Activated CD8-positive, alpha-beta memory T cell treated with anti-CD3 and anti-CD28 coated beads, Interleukin-2, amount 10 ng/mL, durations not matched to agents 7 days and 5 days (primary cell): ENCODE measurements at regions not wholly inside any gene's neighbourhood (a gene's known extent, or its start where the extent isn't known, plus 50 kb on each side); places are given as distances from the start of the nearest gene placed in this dataset.

Experiments
- ATAC-seq: fragments of 150-1000 bp; cut with Tn5 transposase; one replicate; pipeline ENCODE4 v1.10.0; 2021; ENCODE audit warnings: moderate library complexity
- CTCF ChIA-PET: fragments of 350-600 bp; sonication (Branson Sonifier 250); formaldehyde crosslinking; loops from one replicate; lab custom pipeline; 2021; ENCODE audit warnings: antibody characterized with exemption; lab: Charles Lee
- DNase-seq: peaks from one replicate; pipeline ENCODE4 v3.0.0-alpha.2; 2020
- H3K27ac Mint-ChIP-seq: one replicate; pipeline ENCODE4 v1.8.0; 2021; ENCODE audit warnings: mild to moderate bottlenecking, mixed read lengths
- H3K27me3 Mint-ChIP-seq: one replicate; pipeline ENCODE4 v1.8.0; 2021; ENCODE audit warnings: mixed read lengths
- H3K36me3 Mint-ChIP-seq: one replicate; pipeline ENCODE4 v1.8.0; 2021; ENCODE audit warnings: mild to moderate bottlenecking, mixed read lengths
- H3K4me1 Mint-ChIP-seq: one replicate; pipeline ENCODE4 v1.8.0; 2021; ENCODE audit warnings: mixed read lengths
- H3K4me3 Mint-ChIP-seq: one replicate; pipeline ENCODE4 v1.8.0; 2021; ENCODE audit warnings: mild to moderate bottlenecking, moderate library complexity, mixed read lengths
- H3K9me3 Mint-ChIP-seq: one replicate; pipeline ENCODE4 v1.8.0; 2022; ENCODE audit warnings: low read depth, mixed read lengths

DNA sequence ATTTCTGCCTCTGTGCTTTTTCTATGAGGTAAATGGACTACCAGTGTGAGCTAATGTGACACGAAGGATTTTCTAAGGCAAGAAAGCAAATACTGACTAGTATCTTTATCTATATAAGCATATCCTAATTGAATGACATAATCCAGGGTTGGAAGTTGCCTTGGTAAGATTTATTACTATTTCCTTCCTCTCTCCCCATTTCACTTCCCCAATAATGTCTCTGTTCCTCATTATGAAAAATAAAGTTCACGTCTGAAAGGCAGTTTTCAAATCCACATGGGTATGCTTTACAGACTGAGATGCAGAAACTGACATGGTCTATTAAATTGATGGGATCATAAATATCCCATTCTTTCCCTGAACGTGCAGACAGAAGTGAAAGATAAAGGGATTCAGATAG, 86.0 kb downstream of the DTWD1 start:
- CTCF ChIA-PET, result no interaction called here

DNA sequence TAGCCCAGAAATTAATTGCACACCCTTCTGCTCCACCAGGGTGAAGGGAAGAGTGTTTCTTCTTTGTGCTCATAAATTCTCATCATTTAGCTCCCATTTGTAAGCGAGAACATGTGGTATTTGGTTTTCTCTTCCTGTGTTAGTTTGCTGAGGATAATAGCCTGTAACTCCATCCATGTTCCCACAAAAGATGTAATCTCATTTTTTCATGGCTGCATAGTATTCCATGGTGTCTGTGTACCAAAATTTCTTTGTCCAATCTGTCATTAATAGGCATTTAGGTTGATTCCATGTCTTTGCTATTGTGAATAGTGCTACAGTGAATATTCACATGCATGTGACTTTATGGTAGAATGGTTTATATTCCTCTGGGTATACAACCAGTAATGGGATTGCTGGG, 86.8 kb downstream of the DTWD1 start:
- CTCF ChIA-PET, result no interaction called here

More for the DNA sequence above, 86.0 kb downstream of the DTWD1 start:
- peaks cover 11% of the 10 kb centered on the region for H3K9me3 Mint-ChIP-seq
- no peak overlapping the region for H3K27ac Mint-ChIP-seq
- H3K4me1 Mint-ChIP-seq, result no peaks in the 10 kb centered on the region
- H3K36me3 Mint-ChIP-seq, result peaks cover 8% of the 10 kb centered on the region
- H3K27me3 Mint-ChIP-seq, result peaks cover 7% of the 10 kb centered on the region
- H3K4me3 Mint-ChIP-seq, result no peak overlapping the region
- no peak for DNase-seq
- no peak for ATAC-seq

DNA sequence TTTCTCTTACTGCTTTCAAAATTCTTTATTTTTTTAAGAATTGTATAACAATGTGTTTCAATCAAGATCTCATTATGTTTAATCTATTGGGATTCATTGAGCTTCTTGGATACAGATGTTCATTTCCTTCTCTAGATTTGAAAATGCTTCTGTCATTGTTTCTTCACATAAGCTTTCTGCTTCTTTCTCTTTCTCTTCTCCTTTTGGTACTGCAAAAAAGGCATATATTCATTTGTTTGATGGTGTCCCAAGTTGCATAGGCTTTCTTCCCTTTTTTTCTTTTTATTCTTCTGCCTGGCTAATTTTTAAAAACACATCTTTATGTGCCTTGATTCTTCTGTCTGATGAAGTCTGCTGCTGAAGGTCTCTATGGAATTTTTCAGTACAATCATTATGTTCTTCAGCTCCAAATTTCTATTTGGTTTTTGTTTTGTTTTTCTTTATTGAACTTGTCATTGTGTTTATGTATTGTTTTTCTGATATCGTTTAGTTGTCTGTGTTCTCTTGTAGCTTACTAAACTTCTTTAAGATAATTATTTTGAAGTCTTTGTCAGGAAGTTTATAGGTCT, 88.9 kb downstream of the DTWD1 start:
- Mint-ChIP-seq H3K36me3 (peaks cover 14% of the 10 kb centered on the region), H3K27ac (no peak overlapping the region), H3K4me3 (no peak overlapping the region), H3K4me1 (peaks cover 25% of the 10 kb centered on the region), H3K27me3 (peaks cover 7% of the 10 kb centered on the region), H3K9me3 (peaks cover 11% of the 10 kb centered on the region)
- ATAC-seq (no peak), DNase-seq (no peak)
- CTCF ChIA-PET, result interaction anchor here (0.6 kb wide), 1 partner anchor 925 kb away, joined by 3 read pairs; no protein-coding TSS in a partner anchor

More for the DNA sequence above, 86.8 kb downstream of the DTWD1 start:
- Mint-ChIP-seq H3K4me3 (no peak overlapping the region), H3K4me1 (peaks cover 7% of the 10 kb centered on the region), H3K36me3 (peaks cover 8% of the 10 kb centered on the region), H3K9me3 (peaks cover 11% of the 10 kb centered on the region), H3K27me3 (peaks cover 7% of the 10 kb centered on the region), H3K27ac (no peak overlapping the region)
- DNase-seq (no peak), ATAC-seq (no peak)

DNA sequence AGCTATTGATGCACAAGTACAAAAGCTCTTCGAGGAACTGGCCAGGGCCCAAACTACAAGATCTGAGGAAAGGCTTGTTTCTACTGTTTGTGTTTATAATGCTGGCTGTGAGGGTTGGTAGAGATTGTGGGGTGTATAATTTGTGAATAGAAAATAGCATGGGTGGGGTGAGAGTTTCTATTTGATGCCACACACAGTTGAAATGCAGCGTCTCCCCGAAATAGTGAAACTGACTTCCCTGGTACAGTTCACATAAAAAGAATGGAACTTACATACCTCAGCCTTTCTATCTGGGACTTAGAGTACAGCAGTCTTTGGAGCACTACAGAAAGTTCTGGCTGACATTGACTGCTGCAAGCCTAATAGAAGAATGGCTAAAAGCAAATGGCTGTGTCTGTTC, 91.3 kb downstream of the DTWD1 start:
- peaks cover 23% of the 10 kb centered on the region for H3K36me3 Mint-ChIP-seq
- DNase-seq, result no peak
- peak overlapping the region; percentile 63 for H3K27ac Mint-ChIP-seq
- peaks cover 11% of the 10 kb centered on the region for H3K9me3 Mint-ChIP-seq
- ATAC-seq, result peak; percentile 56
- CTCF ChIA-PET, result no interaction called here
- H3K27me3 Mint-ChIP-seq, result peaks cover 5% of the 10 kb centered on the region
- peak overlapping the region; percentile 13 for H3K4me3 Mint-ChIP-seq
- peaks cover 39% of the 10 kb centered on the region for H3K4me1 Mint-ChIP-seq

DNA sequence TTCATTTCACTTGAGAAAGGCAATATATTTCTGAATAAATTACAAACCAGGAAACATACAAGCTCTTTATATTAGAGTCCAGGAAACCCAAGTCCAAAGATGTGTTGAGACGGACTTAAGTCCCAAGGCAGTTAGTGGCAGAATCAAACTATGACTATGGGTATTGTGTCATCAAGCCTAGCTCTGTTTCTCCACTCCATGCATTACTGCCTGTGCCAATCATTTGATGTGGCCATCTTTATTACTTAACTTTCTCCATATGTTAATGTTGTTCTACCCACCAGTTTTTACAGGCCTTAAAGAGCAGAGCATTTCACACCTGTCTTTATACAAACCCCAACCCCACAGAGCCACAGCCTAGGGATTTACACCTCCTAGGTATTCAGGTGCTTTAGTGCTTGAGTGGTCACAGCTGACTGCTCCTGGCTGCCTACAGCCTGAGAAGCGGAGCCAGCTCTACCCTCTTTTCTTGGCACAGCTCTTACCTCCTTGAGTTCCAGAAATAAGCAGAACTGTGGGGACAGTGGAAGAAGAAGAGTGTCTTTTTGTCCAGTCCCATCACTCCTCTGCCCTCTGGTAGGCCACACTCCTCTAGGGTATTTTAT, 92.1 kb downstream of the DTWD1 start:
- H3K36me3 Mint-ChIP-seq, result peaks cover 25% of the 10 kb centered on the region
- no peak for ATAC-seq

DNA sequence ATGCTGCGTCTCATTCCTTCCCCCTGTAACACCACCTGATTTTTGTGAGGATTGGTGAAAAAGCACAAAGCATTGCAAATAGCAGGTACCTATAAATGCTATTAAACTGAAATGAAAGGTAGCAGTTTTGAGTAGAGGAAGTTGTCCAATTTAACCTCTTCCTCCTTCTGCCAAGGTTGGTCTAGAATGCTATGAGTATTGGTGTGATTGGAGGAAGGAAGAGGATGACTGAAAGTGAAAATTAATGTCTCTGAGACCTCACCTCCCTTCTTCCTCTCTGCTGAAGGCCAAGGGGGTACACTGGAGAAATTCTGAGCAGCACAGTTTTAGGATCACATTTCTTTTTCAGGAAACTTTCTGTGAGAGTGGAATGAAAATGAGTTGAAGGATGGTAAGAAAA, 94.4 kb downstream of the DTWD1 start:
- Mint-ChIP-seq H3K4me3 (peak overlapping the region; percentile 7), H3K27ac (peak overlapping the region; percentile 30), H3K36me3 (peaks cover 21% of the 10 kb centered on the region), H3K9me3 (peaks cover 5% of the 10 kb centered on the region), H3K4me1 (peaks cover 39% of the 10 kb centered on the region), H3K27me3 (peaks cover 3% of the 10 kb centered on the region)
- no peak for DNase-seq
- CTCF ChIA-PET, result no interaction called here
- ATAC-seq, result peak; percentile 72

More for the DNA sequence above, 92.1 kb downstream of the DTWD1 start:
- Mint-ChIP-seq H3K4me1 (peaks cover 39% of the 10 kb centered on the region), H3K4me3 (no peak overlapping the region), H3K9me3 (peaks cover 11% of the 10 kb centered on the region), H3K27me3 (peaks cover 5% of the 10 kb centered on the region), H3K27ac (no peak overlapping the region)
- no peak for DNase-seq
- CTCF ChIA-PET, result interaction anchor here (0.5 kb wide), 1 partner anchor 1360 kb away, joined by 4 read pairs; no protein-coding TSS in a partner anchor

DNA sequence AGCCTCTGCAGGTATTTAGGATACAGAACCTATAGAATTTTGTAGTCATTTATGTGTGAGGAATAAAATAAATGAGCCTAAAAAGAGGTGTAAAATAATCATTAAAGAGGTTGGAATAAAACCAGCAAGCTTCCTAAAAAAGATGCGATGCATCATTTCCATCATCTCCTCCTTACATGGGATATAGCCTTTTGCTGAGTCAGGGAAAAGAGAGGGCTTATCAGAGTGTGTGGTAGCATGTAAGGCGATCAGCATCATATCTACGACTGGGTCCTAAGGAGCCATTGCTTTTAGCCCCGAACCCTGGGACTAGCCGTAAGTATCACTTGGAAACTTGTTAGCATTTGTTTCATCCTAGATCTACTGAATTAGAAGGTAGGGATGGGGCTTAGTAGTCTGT, 94.9 kb downstream of the DTWD1 start:
- CTCF ChIA-PET, result no interaction called here
- ATAC-seq, result no peak
- H3K27ac Mint-ChIP-seq, result no peak overlapping the region

DNA sequence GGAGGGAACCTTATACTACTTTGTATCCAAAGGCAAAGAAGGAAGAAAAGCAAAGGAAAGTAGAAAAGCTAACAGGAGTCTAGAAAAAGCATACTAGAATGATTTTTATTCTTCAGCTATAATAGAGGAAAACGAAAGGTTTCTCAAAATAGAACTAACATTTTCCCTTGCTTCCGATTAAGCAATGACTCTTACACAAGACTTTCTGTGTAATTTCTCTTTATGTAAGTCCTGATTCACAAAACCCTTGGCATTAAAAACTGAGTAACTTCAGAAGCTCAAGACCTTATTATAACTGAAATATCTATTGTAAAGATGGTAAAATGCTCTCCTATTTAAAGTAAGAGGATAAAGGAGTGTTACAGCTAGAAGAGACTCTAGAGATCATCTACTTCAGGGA, 97.4 kb downstream of the DTWD1 start:
- Mint-ChIP-seq H3K4me1 (peaks cover 25% of the 10 kb centered on the region), H3K27me3 (peaks cover 13% of the 10 kb centered on the region), H3K4me3 (no peak overlapping the region), H3K36me3 (peaks cover 16% of the 10 kb centered on the region), H3K27ac (no peak overlapping the region), H3K9me3 (no peaks in the 10 kb centered on the region)
- no peak for DNase-seq
- CTCF ChIA-PET, result no interaction called here
- no peak for ATAC-seq

More for the DNA sequence above, 94.9 kb downstream of the DTWD1 start:
- Mint-ChIP-seq H3K36me3 (peaks cover 21% of the 10 kb centered on the region), H3K9me3 (peaks cover 5% of the 10 kb centered on the region), H3K4me1 (peaks cover 39% of the 10 kb centered on the region), H3K27me3 (peaks cover 3% of the 10 kb centered on the region), H3K4me3 (no peak overlapping the region)
- DNase-seq, result no peak

DNA sequence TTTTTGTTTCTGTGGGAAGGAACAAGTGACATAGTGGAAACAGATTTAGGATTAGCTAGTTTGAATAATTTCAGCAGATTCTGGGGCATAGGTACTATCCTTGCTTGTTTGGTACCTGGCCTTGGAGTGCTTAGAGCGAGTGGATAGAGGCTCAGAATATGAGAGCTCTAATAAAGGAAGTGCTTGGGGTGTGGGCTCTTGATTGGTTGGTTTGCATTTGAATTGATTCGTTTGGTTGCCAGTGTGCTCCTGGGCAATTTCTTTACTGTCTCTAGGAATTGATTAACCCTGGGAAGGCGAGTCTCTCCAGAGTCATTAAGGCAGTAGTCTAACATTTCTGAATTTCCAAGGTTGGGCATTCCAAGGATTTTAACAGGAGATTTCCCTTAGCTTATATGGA, 98.0 kb downstream of the DTWD1 start:
- no peaks in the 10 kb centered on the region for H3K9me3 Mint-ChIP-seq
- DNase-seq (no peak), ATAC-seq (no peak)
- no peak overlapping the region for H3K27ac Mint-ChIP-seq
- H3K4me3 Mint-ChIP-seq, result no peak overlapping the region
- peaks cover 15% of the 10 kb centered on the region for H3K27me3 Mint-ChIP-seq
- H3K36me3 Mint-ChIP-seq, result peaks cover 13% of the 10 kb centered on the region
- H3K4me1 Mint-ChIP-seq, result peaks cover 19% of the 10 kb centered on the region
- CTCF ChIA-PET, result no interaction called here

DNA sequence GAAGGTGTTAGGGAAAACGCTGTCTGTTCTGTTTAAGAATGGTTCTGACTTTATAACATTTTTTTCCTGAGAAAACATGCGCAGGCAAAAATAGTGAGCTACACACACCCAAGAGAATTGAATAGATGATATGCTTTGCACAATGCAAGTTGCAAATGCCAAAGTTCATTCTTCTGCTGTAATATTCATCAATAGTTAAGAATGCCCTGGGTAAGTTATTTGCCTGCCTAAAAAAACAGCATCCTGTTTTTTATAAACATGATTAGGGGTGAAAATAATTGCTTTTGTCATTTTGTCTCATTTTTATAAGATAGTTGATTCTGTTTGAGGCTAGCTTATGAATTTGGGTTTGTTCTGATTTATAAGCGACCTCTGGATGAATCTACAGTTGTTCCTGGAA, 99.4 kb downstream of the DTWD1 start:
- Mint-ChIP-seq H3K9me3 (no peaks in the 10 kb centered on the region), H3K27ac (no peak overlapping the region), H3K36me3 (peaks cover 8% of the 10 kb centered on the region), H3K4me3 (no peak overlapping the region), H3K4me1 (peaks cover 8% of the 10 kb centered on the region), H3K27me3 (peaks cover 17% of the 10 kb centered on the region)
- ATAC-seq (no peak), DNase-seq (no peak)
- CTCF ChIA-PET, result no interaction called here

DNA sequence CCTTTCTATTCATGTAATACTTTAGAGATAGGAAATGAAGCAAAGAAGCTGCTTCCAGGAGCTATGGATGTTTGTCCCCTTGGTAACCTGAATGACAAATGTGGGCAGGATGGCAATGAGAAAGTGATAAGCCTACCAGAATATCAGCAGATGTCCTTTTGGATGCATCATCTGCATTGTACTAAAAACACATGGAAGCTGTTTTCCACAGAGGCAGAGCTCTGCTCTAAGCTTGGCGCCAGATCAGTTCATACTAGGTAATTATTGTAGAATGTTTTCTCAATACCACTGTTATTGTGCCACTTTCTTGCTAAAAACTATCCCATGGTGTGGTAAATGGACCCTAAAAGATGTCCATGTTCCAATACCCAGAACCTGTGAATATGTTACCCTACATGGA, 100.2 kb downstream of the DTWD1 start:
- Mint-ChIP-seq H3K4me3 (no peak overlapping the region), H3K36me3 (peaks cover 4% of the 10 kb centered on the region), H3K9me3 (peaks cover 4% of the 10 kb centered on the region), H3K4me1 (peaks cover 1% of the 10 kb centered on the region), H3K27me3 (peaks cover 22% of the 10 kb centered on the region), H3K27ac (no peak overlapping the region)
- no peak for DNase-seq
- no peak for ATAC-seq
- CTCF ChIA-PET, result no interaction called here

DNA sequence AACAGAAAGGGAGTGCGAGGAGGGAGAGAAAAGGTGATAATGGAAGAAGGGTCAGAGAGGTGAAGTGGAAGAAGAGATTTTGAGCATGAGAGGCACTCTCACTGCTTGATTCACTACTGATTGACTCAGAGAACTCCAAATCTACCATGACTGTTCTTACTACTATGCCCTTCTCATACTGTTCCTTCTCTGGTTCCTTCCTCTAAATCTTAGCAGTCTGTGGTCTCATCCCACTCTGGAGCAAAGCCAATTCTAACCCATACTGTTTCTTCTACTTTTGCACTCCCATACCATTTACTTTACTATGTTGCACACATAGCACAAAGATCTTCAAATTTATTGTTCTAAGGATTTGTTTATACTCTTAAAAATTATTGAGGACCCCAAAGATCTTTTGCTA, 100.8 kb downstream of the DTWD1 start:
- DNase-seq (no peak), ATAC-seq (no peak)
- peaks cover 6% of the 10 kb centered on the region for H3K9me3 Mint-ChIP-seq
- H3K27me3 Mint-ChIP-seq, result peaks cover 26% of the 10 kb centered on the region
- no peaks in the 10 kb centered on the region for H3K4me1 Mint-ChIP-seq
- CTCF ChIA-PET, result no interaction called here
- no peak overlapping the region for H3K27ac Mint-ChIP-seq
- H3K36me3 Mint-ChIP-seq, result peaks cover 1% of the 10 kb centered on the region
- no peak overlapping the region for H3K4me3 Mint-ChIP-seq

DNA sequence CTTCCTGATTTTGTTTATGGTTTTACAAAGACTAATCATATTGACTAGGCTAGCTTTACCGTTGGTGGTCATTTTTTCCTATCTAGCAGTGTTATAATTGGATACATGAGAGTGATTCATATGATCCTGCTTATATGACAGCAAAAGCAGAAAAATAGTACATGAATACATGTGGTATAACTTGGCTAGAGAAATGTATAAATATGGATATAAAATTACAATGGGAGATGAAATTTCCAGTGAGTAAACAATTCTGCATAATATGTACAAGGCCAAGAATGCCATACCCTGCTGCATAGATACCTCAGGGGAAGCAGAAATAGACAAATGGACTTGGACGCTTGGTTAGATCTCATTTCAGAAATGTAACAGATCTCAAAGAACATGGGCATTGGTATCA, 103.1 kb downstream of the DTWD1 start:
- Mint-ChIP-seq H3K4me3 (no peak overlapping the region), H3K36me3 (no peaks in the 10 kb centered on the region), H3K4me1 (no peaks in the 10 kb centered on the region), H3K27me3 (peaks cover 32% of the 10 kb centered on the region), H3K27ac (no peak overlapping the region), H3K9me3 (peaks cover 9% of the 10 kb centered on the region)
- CTCF ChIA-PET, result no interaction called here
- DNase-seq (no peak), ATAC-seq (no peak)
